Stimulated activated CD4-positive, alpha-beta T cell treated with anti-CD3 and anti-CD28 coated beads, Interleukin-1b, Interleukin-23, amount 100 ng/mL, for 24 hours (primary cell): ENCODE measurements at regions not wholly inside any gene's neighbourhood (a gene's known extent, or its start where the extent isn't known, plus 50 kb on each side); places are given as distances from the start of the nearest gene placed in this dataset.

Source experiments
- DNase-seq, 4 experiments: peaks; one replicate each; pipeline ENCODE4 v3.0.0-alpha.2; 2020; ENCODE audit warnings: low read depth in 4 of 4, low spot score in 1 of 4

DNA sequence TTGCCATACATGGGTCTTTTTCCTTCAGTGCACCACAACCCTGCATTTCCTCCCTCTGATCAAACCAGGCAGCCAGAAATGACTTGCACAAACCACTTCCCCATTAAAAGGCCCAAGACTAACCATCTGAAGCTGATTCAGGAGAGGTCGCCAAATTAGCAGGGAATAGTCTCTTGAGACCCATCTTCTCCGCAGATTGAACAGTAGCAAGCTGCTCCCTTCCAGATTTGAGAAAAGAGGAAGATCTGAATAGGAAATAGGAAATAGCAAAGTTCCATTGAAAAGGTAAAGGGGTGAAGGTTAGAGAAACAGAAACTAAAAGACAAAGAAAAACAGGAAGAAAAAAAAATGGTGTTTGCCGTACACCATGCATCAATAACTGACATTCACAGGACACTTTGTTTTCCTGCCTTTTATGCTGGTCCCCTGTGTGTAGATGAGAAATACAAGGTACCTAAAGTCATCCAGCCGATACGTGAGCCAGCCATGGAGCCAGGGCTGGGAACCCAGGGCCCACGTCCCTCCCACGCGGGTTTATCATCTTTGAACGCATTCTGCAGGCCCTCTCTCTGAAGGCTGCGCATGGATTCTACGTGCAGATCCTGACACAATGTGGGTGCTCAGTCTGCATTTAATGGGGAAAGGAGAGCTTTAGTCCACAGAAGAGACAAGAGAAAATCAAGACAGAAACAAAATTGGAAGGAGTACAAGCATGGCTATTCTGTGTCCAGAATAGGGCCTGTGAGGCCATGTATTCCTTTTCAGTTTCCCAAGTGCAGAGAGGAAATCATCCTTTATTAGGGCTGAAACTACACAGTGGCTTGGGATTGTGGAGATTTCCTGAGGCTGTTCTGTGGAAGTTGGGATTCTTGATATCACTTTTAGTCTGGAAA is 268.4 kb upstream of the NPVF start:
- no peak for DNase-seq

- no peak for DNase-seq
These were observed 272.2 kb upstream of the NPVF start for GRCh38 chr7:25500393-25500921.

DNA sequence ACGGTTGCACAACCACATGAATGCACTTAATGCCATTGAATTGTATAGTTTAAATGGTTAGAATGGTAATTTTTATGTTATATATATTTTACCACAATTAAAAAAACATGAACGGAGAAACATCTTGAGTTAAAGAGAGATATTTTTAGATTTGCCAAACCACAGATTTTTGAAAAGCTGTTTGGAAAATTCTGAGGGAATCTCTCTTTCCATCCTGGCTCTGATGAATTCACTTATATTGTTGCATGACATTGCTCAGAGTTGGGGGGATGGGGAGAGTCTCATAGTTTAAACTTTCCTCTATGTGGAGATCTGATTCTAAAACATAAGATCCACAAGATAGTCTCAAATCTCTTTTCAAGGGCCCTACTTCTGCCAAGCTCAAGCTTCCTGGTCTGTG is 275.0 kb upstream of the NPVF start:
- no peak for DNase-seq

DNA sequence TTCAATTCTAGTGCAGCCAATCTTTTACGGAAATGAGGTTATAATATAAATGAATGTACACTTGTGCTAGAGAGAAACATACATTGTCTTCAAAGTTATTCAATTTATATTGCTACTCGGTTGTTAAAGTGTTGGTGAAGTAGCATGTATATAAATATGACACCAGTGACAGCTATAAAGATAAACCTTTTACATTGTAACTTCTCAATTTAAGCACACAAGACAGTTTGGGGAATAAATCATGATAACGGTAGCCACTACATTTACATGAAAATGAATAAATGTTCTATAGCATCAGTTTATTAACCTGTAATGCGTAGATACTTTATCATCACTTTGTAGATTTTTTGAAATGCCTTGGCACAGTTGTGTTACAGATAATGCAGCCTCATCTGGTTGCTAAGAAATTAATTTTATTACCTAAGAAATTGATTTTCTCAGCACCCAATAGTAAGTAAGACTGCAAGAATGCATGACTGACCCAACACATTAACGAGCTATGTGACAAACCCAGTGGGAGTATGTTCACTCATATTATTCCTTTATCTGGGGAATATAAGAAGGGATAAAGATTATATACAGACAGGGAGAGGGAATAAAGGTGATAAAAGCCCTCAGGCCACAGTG is 283.9 kb upstream of the NPVF start:
- DNase-seq, result no peak

DNA sequence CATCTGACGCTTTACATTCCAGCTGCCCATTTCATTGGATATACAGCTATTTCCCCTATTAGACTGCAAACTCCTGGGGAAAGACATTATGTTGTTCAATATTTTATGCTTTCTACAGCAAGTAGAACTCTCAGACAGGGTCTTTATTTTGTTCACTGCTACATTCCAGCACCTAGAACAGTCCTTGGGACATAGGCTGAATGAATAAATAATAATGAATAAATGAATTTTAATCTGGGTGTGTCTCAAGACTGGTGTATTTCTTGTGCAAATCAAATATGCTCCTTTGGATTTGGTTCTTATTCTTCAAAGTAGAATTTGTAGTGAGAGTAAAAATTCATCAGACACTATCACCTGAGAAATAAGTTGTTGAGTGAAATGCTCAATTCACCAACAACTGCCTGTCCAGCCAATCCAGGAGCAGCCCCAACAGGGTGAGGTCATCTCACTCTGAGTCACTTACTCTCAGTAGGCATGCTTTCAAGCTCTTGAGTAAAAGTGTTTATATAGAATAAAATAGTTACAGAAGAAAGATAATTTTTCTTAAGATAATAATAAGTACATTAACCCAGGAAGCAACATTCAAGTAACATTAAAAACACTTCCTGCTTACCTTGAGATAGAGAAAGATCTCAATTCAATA is 287.5 kb upstream of the NPVF start:
- DNase-seq, result no peak

DNA sequence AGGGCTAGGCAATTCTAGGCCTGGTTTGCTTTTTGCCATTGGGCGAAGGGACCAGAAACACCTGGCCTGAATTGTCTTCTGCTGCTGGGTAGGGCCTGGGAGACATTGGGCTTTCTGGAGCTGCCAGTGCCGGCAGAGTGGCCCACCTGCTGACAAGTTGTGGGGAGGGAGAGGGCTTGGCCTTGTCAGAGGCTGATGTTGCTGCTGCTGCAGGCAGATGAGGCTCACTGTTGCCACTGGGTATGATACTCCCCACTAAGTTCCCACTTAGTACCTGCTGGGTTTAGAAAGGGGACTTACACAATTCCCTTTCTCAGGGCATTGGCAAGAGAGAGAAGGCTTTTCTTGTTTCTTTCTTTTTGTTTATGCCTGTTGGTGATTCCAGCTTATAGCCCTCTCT is 289.6 kb upstream of the NPVF start:
- no peak for DNase-seq

GRCh38 chr7:25520017-25520416 is 291.7 kb upstream of the NPVF start:
- DNase-seq, result no peak

GRCh38 chr7:25520516-25520915 is 292.2 kb upstream of the NPVF start:
- no peak for DNase-seq

DNA sequence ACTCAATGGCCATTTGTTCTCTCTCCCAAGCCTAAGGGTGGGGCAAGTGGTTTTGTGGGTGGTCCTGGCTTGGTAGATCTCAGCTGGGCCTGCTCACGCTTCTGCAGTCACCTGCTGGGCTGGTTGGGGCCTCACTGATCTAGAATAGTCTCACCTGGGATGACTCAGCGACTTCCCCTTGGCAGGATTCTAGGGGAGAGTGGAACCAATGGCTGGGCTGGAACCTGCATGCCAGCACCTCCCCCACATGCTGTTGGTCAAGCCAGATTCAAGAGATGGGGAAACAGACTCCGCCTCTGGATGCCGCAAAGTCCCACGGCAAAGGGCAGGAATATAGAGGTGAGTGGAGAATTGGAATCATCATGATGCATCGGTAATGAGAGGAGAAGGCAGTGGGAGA is 292.9 kb upstream of the NPVF start:
- no peak for DNase-seq

DNA sequence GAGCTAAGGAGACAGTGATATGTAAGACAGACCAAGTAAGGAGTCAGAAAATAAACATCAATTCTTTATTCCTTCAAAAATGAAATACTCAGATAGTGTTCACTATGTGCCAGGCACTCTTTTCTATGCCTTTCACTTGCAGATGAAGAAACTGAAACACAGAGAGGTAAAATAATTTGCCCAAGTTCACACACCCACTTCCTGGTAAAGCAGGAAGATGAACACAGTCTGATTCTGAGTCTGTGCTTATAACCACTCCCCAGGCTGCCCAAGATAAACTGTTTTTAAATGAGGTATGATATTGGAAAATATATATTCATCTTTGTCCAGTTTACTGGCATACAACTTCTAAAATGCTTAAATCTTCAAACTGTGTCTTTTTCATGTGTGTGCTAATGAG is 294.4 kb upstream of the NPVF start:
- DNase-seq, result no peak

DNA sequence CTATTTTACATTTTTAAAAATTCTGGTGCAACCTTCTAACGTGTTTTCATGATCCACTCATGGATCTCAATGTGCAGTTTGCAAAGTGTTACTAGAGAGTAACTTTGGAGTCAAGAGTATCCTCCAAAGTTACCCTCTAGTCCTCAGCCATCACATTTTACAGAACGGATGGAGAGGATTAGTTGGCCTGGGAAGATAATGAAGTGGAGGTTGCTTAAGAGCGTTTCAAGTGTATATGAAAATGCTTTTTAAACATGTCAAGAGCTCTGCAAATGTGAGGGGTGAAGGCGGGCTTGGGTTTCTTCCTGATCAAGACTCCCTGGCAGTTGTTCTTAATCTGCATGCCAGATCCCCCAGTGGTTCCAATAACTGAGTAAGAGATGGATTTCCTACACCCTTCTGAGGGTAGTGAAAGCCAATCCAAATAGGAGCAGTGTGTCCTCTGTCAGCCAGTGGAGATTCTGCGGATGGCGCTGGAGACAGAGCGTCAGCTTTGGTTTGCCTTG is 299.4 kb upstream of the NPVF start:
- DNase-seq, result no peak

DNA sequence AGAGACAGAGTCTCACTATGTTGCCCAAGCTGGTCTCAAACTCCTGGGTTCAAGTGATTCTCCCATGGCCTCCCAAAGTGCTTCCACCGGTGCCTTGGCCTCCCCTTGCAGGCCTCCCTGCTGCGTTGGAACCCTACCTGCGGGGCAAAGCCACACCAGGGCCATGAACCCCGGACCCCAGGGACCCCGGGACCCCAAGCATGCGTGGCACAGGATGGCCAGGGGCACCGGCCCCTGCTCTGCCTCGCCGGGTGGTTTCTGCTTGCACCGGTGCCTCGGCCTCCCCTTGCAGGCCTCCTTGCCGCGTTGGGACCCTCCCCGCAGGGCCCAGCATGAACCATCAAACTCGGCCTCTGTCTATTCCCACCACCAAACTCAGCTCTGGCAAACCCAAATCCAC is 301.0 kb upstream of the NPVF start:
- DNase-seq, result no peak

GRCh38 chr7:25536851-25537250 is 308.6 kb upstream of the NPVF start:
- no peak for DNase-seq

- DNase-seq, result no peak
These were observed 309.5 kb upstream of the NPVF start for GRCh38 chr7:25537662-25538375.

GRCh38 chr7:25541094-25541821 is 313.0 kb upstream of the NPVF start:
- DNase-seq, result no peak

DNA sequence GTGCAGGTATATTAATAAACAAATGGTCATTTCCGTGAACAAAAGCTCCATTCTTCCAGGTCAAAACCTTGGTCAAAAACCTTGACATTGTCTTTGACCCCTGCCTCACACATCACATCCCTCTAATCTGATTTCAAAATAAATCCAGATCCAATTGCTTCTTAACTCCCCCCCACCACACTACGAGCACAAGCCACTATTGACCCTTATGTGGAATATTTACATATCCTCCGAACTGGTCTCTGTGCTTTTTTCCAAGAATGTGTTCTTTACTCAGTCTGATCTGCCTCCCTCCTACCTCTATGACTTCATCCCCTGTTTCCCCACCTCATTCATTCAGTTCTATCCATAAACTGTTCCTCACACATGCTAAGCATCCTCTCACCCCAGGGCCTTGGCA is 313.6 kb upstream of the NPVF start:
- no peak for DNase-seq

- no peak for DNase-seq
These were observed 314.9 kb upstream of the NPVF start for GRCh38 chr7:25543210-25543609.

GRCh38 chr7:25543798-25544197 is 315.5 kb upstream of the NPVF start:
- DNase-seq, result no peak

DNA sequence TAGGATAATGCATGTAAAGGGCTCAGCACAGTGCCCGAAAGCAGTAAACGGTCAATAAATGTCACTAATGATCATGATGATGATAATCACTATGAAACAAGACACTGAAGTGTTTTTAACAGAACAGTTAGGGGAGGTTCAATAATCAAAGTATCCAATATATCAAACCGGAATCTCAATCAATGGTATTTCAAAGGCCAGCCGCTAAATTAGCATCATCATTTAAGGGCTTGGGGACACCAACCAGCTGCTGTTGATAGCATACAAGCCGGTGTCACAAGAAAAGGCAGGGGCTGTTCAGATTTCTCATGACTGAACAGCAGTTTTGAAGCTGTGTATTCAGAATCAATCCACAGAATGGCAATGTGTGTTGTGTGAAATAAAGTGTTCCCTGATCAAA is 316.0 kb upstream of the NPVF start:
- no peak for DNase-seq
